ENCODE measurements at regions not wholly inside any gene's neighbourhood (a gene's known extent, or its start where the extent isn't known, plus 50 kb on each side); places are given as distances from the start of the nearest gene placed in this dataset.

GRCh38 chr3:182575941-182576340 lies 217.4 kb upstream of the ATP11B start:
- Histone ChIP-seq H2AFZ (ENCODE audit: low read length, unreplicated experiment) (no peak overlapping the region), H3K36me3 (ENCODE audit: insufficient read depth, low read length) (no peaks in the 10 kb centered on the region), H3K27me3 (ENCODE audit: insufficient read depth, low read length) (no peaks in the 10 kb centered on the region), H3K79me2 (ENCODE audit: control insufficient read depth, insufficient read depth, low read length, unreplicated experiment) (no peaks in the 10 kb centered on the region), H3K4me1 (ENCODE audit: control insufficient read depth, insufficient read depth, low read length, unreplicated experiment) (no peaks in the 10 kb centered on the region), H3K4me3 (ENCODE audit: low read depth, low read length) (no peak overlapping the region), H3K27ac (ENCODE audit: low read depth, low read length) (no peak overlapping the region)

- Histone ChIP-seq H2AFZ (ENCODE audit: low read length, unreplicated experiment) (no peak overlapping the region), H3K27me3 (ENCODE audit: insufficient read depth, low read length) (no peaks in the 10 kb centered on the region), H3K79me2 (ENCODE audit: control insufficient read depth, insufficient read depth, low read length, unreplicated experiment) (no peaks in the 10 kb centered on the region), H3K4me3 (ENCODE audit: low read depth, low read length) (no peak overlapping the region), H3K27ac (ENCODE audit: low read depth, low read length) (no peak overlapping the region), H3K36me3 (ENCODE audit: insufficient read depth, low read length) (no peaks in the 10 kb centered on the region), H3K4me1 (ENCODE audit: control insufficient read depth, insufficient read depth, low read length, unreplicated experiment) (no peaks in the 10 kb centered on the region)
Measured at GRCh38 chr3:182583545-182583944, 209.8 kb upstream of the ATP11B start.

- Histone ChIP-seq H3K79me2 (ENCODE audit: control insufficient read depth, insufficient read depth, low read length, unreplicated experiment) (no peaks in the 10 kb centered on the region), H3K4me1 (ENCODE audit: control insufficient read depth, insufficient read depth, low read length, unreplicated experiment) (no peaks in the 10 kb centered on the region), H2AFZ (ENCODE audit: low read length, unreplicated experiment) (no peak overlapping the region), H3K4me3 (ENCODE audit: low read depth, low read length) (no peak overlapping the region), H3K27me3 (ENCODE audit: insufficient read depth, low read length) (no peaks in the 10 kb centered on the region), H3K36me3 (ENCODE audit: insufficient read depth, low read length) (no peaks in the 10 kb centered on the region), H3K27ac (ENCODE audit: low read depth, low read length) (no peak overlapping the region)
Measured at GRCh38 chr3:182585532-182586150, 207.7 kb upstream of the ATP11B start.

- Histone ChIP-seq H3K4me3 (ENCODE audit: low read depth, low read length) (no peak overlapping the region), H3K27ac (ENCODE audit: low read depth, low read length) (no peak overlapping the region), H3K27me3 (ENCODE audit: insufficient read depth, low read length) (peaks cover 13% of the 10 kb centered on the region; the same call in 1 of the 2 replicates), H3K4me1 (ENCODE audit: control insufficient read depth, insufficient read depth, low read length, unreplicated experiment) (no peaks in the 10 kb centered on the region), H3K36me3 (ENCODE audit: insufficient read depth, low read length) (no peaks in the 10 kb centered on the region), H2AFZ (ENCODE audit: low read length, unreplicated experiment) (no peak overlapping the region), H3K79me2 (ENCODE audit: control insufficient read depth, insufficient read depth, low read length, unreplicated experiment) (no peaks in the 10 kb centered on the region)
Measured at GRCh38 chr3:182592747-182593146, 200.6 kb upstream of the ATP11B start.

- H3K4me3 ChIP-seq (ENCODE audit: low read depth, low read length): no peak overlapping the region
- no peaks in the 10 kb centered on the region for H3K36me3 ChIP-seq (ENCODE audit: insufficient read depth, low read length)
Measured at GRCh38 chr3:182596676-182597410, 196.5 kb upstream of the ATP11B start.

GRCh38 chr3:182597621-182598041 lies 195.7 kb upstream of the ATP11B start:
- Histone ChIP-seq H2AFZ (ENCODE audit: low read length, unreplicated experiment) (no peak overlapping the region), H3K4me3 (ENCODE audit: low read depth, low read length) (no peak overlapping the region), H3K36me3 (ENCODE audit: insufficient read depth, low read length) (no peaks in the 10 kb centered on the region), H3K27ac (ENCODE audit: low read depth, low read length) (no peak overlapping the region), H3K79me2 (ENCODE audit: control insufficient read depth, insufficient read depth, low read length, unreplicated experiment) (no peaks in the 10 kb centered on the region), H3K4me1 (ENCODE audit: control insufficient read depth, insufficient read depth, low read length, unreplicated experiment) (no peaks in the 10 kb centered on the region), H3K27me3 (ENCODE audit: insufficient read depth, low read length) (peaks cover 22% of the 10 kb centered on the region; the same call in 1 of the 2 replicates)

More at GRCh38 chr3:182596676-182597410, 196.5 kb upstream of the ATP11B start:
- Histone ChIP-seq H3K79me2 (ENCODE audit: control insufficient read depth, insufficient read depth, low read length, unreplicated experiment) (no peaks in the 10 kb centered on the region), H3K27ac (ENCODE audit: low read depth, low read length) (no peak overlapping the region), H2AFZ (ENCODE audit: low read length, unreplicated experiment) (no peak overlapping the region), H3K27me3 (ENCODE audit: insufficient read depth, low read length) (peaks cover 22% of the 10 kb centered on the region; the same call in 1 of the 2 replicates), H3K4me1 (ENCODE audit: control insufficient read depth, insufficient read depth, low read length, unreplicated experiment) (no peaks in the 10 kb centered on the region)

- Histone ChIP-seq H3K79me2 (ENCODE audit: control insufficient read depth, insufficient read depth, low read length, unreplicated experiment) (no peaks in the 10 kb centered on the region), H3K4me1 (ENCODE audit: control insufficient read depth, insufficient read depth, low read length, unreplicated experiment) (no peaks in the 10 kb centered on the region), H3K27me3 (ENCODE audit: insufficient read depth, low read length) (peaks cover 13% of the 10 kb centered on the region; the same call in 1 of the 2 replicates), H3K36me3 (ENCODE audit: insufficient read depth, low read length) (no peaks in the 10 kb centered on the region), H3K27ac (ENCODE audit: low read depth, low read length) (no peak overlapping the region), H2AFZ (ENCODE audit: low read length, unreplicated experiment) (no peak overlapping the region), H3K4me3 (ENCODE audit: low read depth, low read length) (no peak overlapping the region)
Measured at GRCh38 chr3:182601597-182601996, 191.7 kb upstream of the ATP11B start.

GRCh38 chr3:182603501-182603900 lies 189.8 kb upstream of the ATP11B start:
- Histone ChIP-seq H3K27me3 (ENCODE audit: insufficient read depth, low read length) (peaks cover 10% of the 10 kb centered on the region; the same call in 1 of the 2 replicates), H3K79me2 (ENCODE audit: control insufficient read depth, insufficient read depth, low read length, unreplicated experiment) (no peaks in the 10 kb centered on the region), H3K4me3 (ENCODE audit: low read depth, low read length) (no peak overlapping the region), H3K27ac (ENCODE audit: low read depth, low read length) (no peak overlapping the region), H3K4me1 (ENCODE audit: control insufficient read depth, insufficient read depth, low read length, unreplicated experiment) (no peaks in the 10 kb centered on the region), H3K36me3 (ENCODE audit: insufficient read depth, low read length) (no peaks in the 10 kb centered on the region), H2AFZ (ENCODE audit: low read length, unreplicated experiment) (no peak overlapping the region)

GRCh38 chr3:182605882-182606611 lies 187.3 kb upstream of the ATP11B start:
- Histone ChIP-seq H3K27me3 (ENCODE audit: insufficient read depth, low read length) (no peaks in the 10 kb centered on the region), H3K79me2 (ENCODE audit: control insufficient read depth, insufficient read depth, low read length, unreplicated experiment) (no peaks in the 10 kb centered on the region), H3K4me1 (ENCODE audit: control insufficient read depth, insufficient read depth, low read length, unreplicated experiment) (no peaks in the 10 kb centered on the region), H2AFZ (ENCODE audit: low read length, unreplicated experiment) (no peak overlapping the region), H3K4me3 (ENCODE audit: low read depth, low read length) (no peak overlapping the region), H3K27ac (ENCODE audit: low read depth, low read length) (no peak overlapping the region), H3K36me3 (ENCODE audit: insufficient read depth, low read length) (no peaks in the 10 kb centered on the region)

GRCh38 chr3:182606905-182607504 lies 186.3 kb upstream of the ATP11B start:
- 0 out of 2 replicates have a peak, but pooled peaks cover 2% of the 10 kb centered on the region for H3K27me3 ChIP-seq (ENCODE audit: insufficient read depth, low read length)
- no peaks in the 10 kb centered on the region for H3K36me3 ChIP-seq (ENCODE audit: insufficient read depth, low read length)
- no peaks in the 10 kb centered on the region for H3K79me2 ChIP-seq (ENCODE audit: control insufficient read depth, insufficient read depth, low read length, unreplicated experiment)

More at GRCh38 chr3:182606905-182607504, 186.3 kb upstream of the ATP11B start:
- no peaks in the 10 kb centered on the region for H3K4me1 ChIP-seq (ENCODE audit: control insufficient read depth, insufficient read depth, low read length, unreplicated experiment)
- no peak overlapping the region for H3K27ac ChIP-seq (ENCODE audit: low read depth, low read length)
- no peak overlapping the region for H3K4me3 ChIP-seq (ENCODE audit: low read depth, low read length)
- no peak overlapping the region for H2AFZ ChIP-seq (ENCODE audit: low read length, unreplicated experiment)
